Keratinocyte (primary cell): ENCODE measurements at regions not wholly inside any gene's neighbourhood (a gene's known extent, or its start where the extent isn't known, plus 50 kb on each side); places are given as distances from the start of the nearest gene placed in this dataset.

Source experiments
- CTCF ChIP-seq, 3 experiments: IDR thresholded peaks in 1 of 3; conservative IDR thresholded peaks in 1 of 3; optimal IDR thresholded peaks in 1 of 3; 2 replicates in 2 of 3; 3 replicates in 1 of 3; pipeline versions ENCODE3 to v1.5.1; 2011; ENCODE audit warnings: low read length in 3 of 3, mild to moderate bottlenecking in 3 of 3, moderate library complexity in 2 of 3, control low read depth in 1 of 3, inconsistent platforms in 1 of 3; ENCODE audit not compliant: insufficient read depth in 2 of 3; ENCODE audit errors: extremely low read depth in 1 of 3
- EZH2 ChIP-seq: IDR thresholded peaks from one replicate; pipeline ENCODE4 v1.6.1; 2012; ENCODE audit warnings: inconsistent platforms, mild to moderate bottlenecking, low read length, moderate library complexity

- TF ChIP-seq CTCF (optimal IDR thresholded peaks at IDR 0.05 in 1 of 3, IDR thresholded peaks at IDR 0.05 in 1 of 3, conservative IDR thresholded peaks at IDR 0.05 in 1 of 3; ENCODE audit: extremely low read depth in 1 of 3, insufficient read depth in 2 of 3, low read length in 3 of 3): no peak
- TF ChIP-seq EZH2: no peak
Measured at GRCh38 chr16:80324371-80324770, 216.4 kb upstream of the DYNLRB2 start.
